Epithelial cell of esophagus (primary cell): ENCODE measurements at regions not wholly inside any gene's neighbourhood (a gene's known extent, or its start where the extent isn't known, plus 50 kb on each side); places are given as distances from the start of the nearest gene placed in this dataset.

Experiments
- DNase-seq: peaks from one replicate; pipeline ENCODE4 v3.0.0; 2010; ENCODE audit warnings: low read depth
- H3K4me3 ChIP-seq: 2 replicates; pipeline ENCODE4 v1.5.1; 2011; ENCODE audit warnings: mild to moderate bottlenecking, low read length, control low read depth
- TF ChIP-seq, protein P1 (sequence below): IDR thresholded peaks from 2 replicates; pipeline ENCODE4 v1.5.1; 2011; ENCODE audit warnings: low read depth, mild to moderate bottlenecking, low read length, control low read depth, inconsistent platforms; ENCODE audit not compliant: insufficient read depth; ENCODE audit errors: missing control alignments

DNA sequence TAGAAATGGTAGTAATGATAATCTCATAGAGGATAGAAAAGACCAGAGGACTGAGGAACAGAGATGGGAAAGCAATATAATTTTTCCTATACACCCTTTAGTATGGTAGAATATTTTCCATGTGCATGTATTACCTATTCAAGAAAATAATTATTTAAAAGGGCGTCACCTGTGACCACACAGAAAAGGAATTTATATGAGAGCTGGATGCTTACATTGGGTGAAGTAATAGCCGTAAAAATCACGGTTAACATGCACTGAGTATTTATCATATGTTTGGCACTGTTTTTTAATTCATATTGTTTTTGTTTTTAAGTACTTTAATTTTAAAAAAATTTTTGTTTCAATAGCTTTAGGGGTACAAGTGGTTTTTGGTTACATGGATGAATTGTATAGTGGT is 195.1 kb downstream of the IPMK start:
- TF ChIP-seq, protein P1, sequence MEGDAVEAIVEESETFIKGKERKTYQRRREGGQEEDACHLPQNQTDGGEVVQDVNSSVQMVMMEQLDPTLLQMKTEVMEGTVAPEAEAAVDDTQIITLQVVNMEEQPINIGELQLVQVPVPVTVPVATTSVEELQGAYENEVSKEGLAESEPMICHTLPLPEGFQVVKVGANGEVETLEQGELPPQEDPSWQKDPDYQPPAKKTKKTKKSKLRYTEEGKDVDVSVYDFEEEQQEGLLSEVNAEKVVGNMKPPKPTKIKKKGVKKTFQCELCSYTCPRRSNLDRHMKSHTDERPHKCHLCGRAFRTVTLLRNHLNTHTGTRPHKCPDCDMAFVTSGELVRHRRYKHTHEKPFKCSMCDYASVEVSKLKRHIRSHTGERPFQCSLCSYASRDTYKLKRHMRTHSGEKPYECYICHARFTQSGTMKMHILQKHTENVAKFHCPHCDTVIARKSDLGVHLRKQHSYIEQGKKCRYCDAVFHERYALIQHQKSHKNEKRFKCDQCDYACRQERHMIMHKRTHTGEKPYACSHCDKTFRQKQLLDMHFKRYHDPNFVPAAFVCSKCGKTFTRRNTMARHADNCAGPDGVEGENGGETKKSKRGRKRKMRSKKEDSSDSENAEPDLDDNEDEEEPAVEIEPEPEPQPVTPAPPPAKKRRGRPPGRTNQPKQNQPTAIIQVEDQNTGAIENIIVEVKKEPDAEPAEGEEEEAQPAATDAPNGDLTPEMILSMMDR, result no peak
- no peak for DNase-seq
- H3K4me3 ChIP-seq, result no peak overlapping the region

DNA sequence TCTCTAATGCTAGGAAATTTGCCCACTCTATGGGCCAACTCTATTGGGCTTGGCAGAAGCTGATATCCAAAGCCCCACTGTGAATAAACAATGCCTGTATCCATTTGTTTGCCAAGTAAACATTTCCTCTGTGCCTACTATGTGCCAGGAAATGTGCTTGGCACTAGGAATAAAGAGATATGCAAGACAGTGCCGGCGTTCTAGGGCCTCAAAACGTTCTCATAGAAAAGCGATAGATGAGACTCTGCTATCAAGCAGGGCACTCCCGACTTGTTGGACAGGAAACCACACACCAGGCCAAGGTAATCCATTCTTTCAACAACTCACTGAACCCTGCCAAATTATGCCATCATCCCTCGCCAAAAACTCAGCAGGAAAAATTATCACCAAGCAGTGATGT is 196.7 kb downstream of the IPMK start:
- TF ChIP-seq, protein P1, result no peak
- DNase-seq, result no peak
- H3K4me3 ChIP-seq, result no peak overlapping the region

DNA sequence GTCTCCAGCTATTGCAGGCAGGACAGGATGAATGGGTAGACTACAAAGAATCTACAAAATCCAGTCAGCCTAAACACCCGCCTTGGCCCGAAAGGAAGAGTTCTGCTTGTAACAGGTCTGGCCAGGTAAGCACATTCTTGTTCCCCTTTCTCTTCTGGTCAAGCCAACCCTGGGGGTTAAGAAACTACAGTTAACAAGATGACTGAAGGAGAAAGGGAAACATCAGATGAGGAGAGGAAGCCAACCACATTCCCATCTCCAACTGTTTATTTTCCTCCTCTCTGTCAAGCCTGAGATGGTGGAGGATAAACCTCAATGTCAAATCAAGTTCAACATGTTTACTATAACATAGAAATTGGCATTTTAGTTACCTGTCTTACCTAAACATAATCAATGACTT is 198.9 kb downstream of the IPMK start:
- no peak for DNase-seq
- H3K4me3 ChIP-seq, result no peak overlapping the region
- TF ChIP-seq, protein P1, result no peak

DNA sequence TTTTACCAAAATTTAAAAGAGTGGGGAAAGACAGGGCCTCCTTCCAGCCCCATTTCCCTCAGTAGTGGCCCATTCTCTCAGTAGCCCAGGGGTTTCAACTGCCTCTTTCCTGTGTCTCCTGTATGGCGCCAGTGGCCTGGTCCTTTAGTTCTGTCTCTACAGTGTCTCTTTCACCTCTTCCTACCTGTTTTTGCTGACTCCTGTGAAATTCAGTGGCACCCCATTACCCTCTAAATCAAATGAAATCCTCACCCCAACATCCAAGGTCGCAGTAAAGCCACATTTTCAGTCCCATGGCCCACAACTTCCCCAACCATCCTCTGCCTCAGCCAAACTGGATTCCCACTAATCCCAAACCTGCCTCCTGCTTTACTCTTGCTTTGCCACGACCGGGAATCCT is 200.7 kb downstream of the IPMK start:
- no peak for DNase-seq
- no peak overlapping the region for H3K4me3 ChIP-seq
- TF ChIP-seq, protein P1, result no peak

DNA sequence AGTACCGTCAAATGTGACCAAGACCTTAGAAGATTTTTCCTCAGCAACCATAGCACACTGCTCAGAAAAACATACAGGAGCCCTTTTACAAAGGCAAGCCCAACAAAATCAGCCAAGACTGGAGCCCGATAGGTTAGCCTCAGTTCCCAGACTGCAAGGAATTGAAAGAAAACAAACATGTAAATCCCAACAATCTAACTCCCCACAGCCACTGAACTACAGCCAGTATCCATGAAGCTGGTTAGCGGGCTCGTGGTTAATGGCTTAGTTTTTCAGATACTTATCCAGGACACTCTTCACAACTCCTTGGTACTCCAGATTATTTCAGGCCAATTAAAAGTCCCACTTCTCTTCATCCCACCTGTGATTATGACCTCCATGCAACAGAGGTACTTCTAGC is 201.6 kb downstream of the IPMK start:
- TF ChIP-seq, protein P1, result no peak
- no peak overlapping the region for H3K4me3 ChIP-seq
- no peak for DNase-seq

DNA sequence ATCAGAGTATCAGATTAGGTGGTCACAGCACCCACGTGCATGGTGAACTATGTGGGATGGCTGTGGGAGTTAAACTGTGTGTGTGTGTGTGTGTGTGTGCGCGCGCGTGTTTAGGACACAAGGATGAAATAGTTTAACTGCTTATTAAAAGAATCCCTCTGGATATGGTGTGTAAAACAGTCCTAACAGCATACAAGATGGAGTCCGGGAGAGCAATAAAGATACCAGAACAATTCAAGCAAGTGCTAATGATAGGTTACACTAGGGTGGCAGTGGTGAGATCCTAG is 202.2 kb downstream of the IPMK start:
- H3K4me3 ChIP-seq, result no peak overlapping the region
- TF ChIP-seq, protein P1, result no peak
- no peak for DNase-seq

DNA sequence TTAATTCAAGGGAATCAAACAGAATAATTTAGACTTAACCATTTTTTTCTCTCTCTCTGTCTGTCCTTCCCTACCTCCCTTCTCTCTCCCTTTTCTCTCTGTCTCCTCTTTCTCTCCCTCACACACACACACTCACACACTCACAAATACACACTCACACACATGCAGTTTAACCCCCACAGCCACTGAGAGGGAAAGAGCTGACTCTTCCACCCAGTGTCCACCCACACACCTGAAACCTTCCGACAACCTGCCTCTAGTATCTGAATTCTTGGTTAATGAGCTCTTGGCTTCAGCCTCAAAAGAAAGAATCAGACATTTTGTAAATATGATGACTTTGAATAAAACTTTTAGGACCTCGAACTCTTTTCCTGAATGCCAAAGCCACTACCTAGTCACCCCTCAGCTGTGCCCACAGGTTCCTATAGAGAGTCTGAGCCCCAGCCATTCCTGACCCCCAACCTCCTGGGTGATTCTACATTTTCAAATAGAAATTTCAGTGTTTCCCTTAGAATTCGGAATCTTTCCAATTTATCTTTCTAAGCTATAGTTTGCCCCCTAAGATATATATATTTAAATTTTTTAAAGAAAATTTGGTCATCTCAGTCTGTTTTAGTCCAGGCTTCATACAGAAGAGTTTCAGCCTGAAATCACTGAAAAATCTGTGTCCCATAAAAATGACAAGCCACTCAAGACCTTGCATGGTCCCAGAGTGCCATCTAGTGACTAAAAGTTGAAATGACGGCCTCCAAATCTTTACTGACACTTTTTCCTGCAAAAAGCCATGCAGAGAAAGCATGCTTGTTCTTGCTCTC is 202.8 kb downstream of the IPMK start:
- peak; percentile 57 for DNase-seq
- no peak overlapping the region for H3K4me3 ChIP-seq
- TF ChIP-seq, protein P1, result peak; percentile 93
